B cell (primary cell): ENCODE measurements at regions not wholly inside any gene's neighbourhood (a gene's known extent, or its start where the extent isn't known, plus 50 kb on each side); places are given as distances from the start of the nearest gene placed in this dataset.

Experiments used
- ATAC-seq: fragments of 200-7000 bp; cut with Tn5 transposase; one replicate; pipeline ENCODE4 v1.10.0; 2021; ENCODE audit warnings: low read depth, mild to moderate bottlenecking, moderate number of reproducible peaks, moderate library complexity
- CTCF ChIA-PET: fragments of 350-600 bp; sonication (Branson Sonifier 250); formaldehyde crosslinking; loops from one replicate; lab custom pipeline; 2021; ENCODE audit warnings: antibody characterized with exemption, inconsistent platforms; lab: Charles Lee
- POLR2A ChIA-PET: fragments of 350-600 bp; sonication (Branson Sonifier 250); formaldehyde crosslinking; loops from one replicate; lab custom pipeline; 2021; ENCODE audit warnings: antibody characterized with exemption; lab: Charles Lee
- DNase-seq: peaks from one replicate; pipeline ENCODE4 v3.0.0; 2013
- H2AFZ ChIP-seq: 2 replicates; pipeline ENCODE4 v1.6.1; 2012; ENCODE audit warnings: mild to moderate bottlenecking, low read depth, low read length; ENCODE audit not compliant: insufficient read depth, poor library complexity, severe bottlenecking
- H3K27ac ChIP-seq, 2 donors: 1 replicate in 1 of 2; 2 replicates in 1 of 2; pipeline ENCODE4 v1.5.1; 2012 to 2013; ENCODE audit warnings: low read length in 2 of 2, mild to moderate bottlenecking in 2 of 2, moderate library complexity in 1 of 2
- H3K27me3 ChIP-seq, 4 experiments: fragments of 200-600 bp in 1 of 4; sonication (generic) in 1 of 4; replicated peaks in 1 of 4; 1 replicate in 2 of 4; 2 replicates in 2 of 4; pipeline versions ENCODE4 v1.6.1 to v1.7.0; 2013 to 2016; ENCODE audit warnings: low read length in 3 of 4, mild to moderate bottlenecking in 2 of 4, mixed read lengths in 1 of 4, moderate library complexity in 1 of 4; ENCODE audit not compliant: insufficient read depth in 4 of 4, control insufficient read depth in 3 of 4; ENCODE audit errors: control extremely low read depth in 1 of 4
- H3K36me3 ChIP-seq, 2 experiments: replicated peaks in 1 of 2; 1 replicate in 1 of 2; 2 replicates in 1 of 2; pipeline versions ENCODE4 v1.6.1 to v1.7.1; 2013; ENCODE audit warnings: low read length in 1 of 2; ENCODE audit not compliant: insufficient read depth in 2 of 2, control insufficient read depth in 1 of 2; ENCODE audit errors: control extremely low read depth in 1 of 2, extremely low read depth in 1 of 2
- H3K4me1 ChIP-seq, 2 donors: fragments of 200-600 bp in 1 of 2; sonication (generic) in 1 of 2; 1 replicate in 1 of 2; 2 replicates in 1 of 2; pipeline versions ENCODE4 v1.5.1 to v1.6.1; 2013 to 2017; ENCODE audit warnings: low read length in 2 of 2; ENCODE audit not compliant: control insufficient read depth in 2 of 2, insufficient read depth in 2 of 2
- H3K4me2 ChIP-seq: replicated peaks from 2 replicates; pipeline ENCODE3; 2012; ENCODE audit warnings: mild to moderate bottlenecking, low read depth, low read length; ENCODE audit not compliant: poor library complexity, severe bottlenecking
- H3K4me3 ChIP-seq, 5 experiments: fragments of 200-600 bp in 1 of 5; sonication (generic) in 1 of 5; 1 replicate in 3 of 5; 2 replicates in 2 of 5; pipeline versions ENCODE4 v1.5.1 to v1.7.0; 2011 to 2016; ENCODE audit warnings: low read length in 4 of 5, mild to moderate bottlenecking in 4 of 5, low read depth in 2 of 5, control low read depth in 1 of 5, moderate library complexity in 1 of 5; ENCODE audit not compliant: insufficient read depth in 1 of 5; ENCODE audit errors: control extremely low read depth in 1 of 5, extremely low read depth in 1 of 5
- H3K79me2 ChIP-seq: fragments of 200-600 bp; sonication (generic); one replicate; pipeline ENCODE4 v1.6.0; 2016; ENCODE audit warnings: low read length; ENCODE audit not compliant: control insufficient read depth, insufficient read depth
- H3K9ac ChIP-seq: fragments of 200-600 bp; sonication (generic); 2 replicates; pipeline ENCODE4 v1.6.1; 2017; ENCODE audit warnings: mild to moderate bottlenecking, low read length, moderate library complexity
- H3K9me3 ChIP-seq, 3 donors: one replicate each; pipeline versions ENCODE4 v1.6.1 to v1.7.1; 2013; ENCODE audit warnings: low read length in 2 of 3; ENCODE audit not compliant: control insufficient read depth in 2 of 3, insufficient read depth in 1 of 3; ENCODE audit errors: control extremely low read depth in 1 of 3
- H4K20me1 ChIP-seq: 2 replicates; pipeline ENCODE4 v1.6.0; 2012; ENCODE audit warnings: mild to moderate bottlenecking, low read length; ENCODE audit not compliant: insufficient read depth, control insufficient read depth, poor library complexity, severe bottlenecking
- H3K27ac Mint-ChIP-seq: one replicate; pipeline ENCODE4 v1.8.0; 2021; ENCODE audit warnings: mixed read lengths
- H3K27me3 Mint-ChIP-seq: one replicate; pipeline ENCODE4 v1.8.0; 2021; ENCODE audit warnings: mixed read lengths
- H3K4me1 Mint-ChIP-seq: one replicate; pipeline ENCODE4 v1.8.0; 2021; ENCODE audit warnings: mixed read lengths
- H3K4me3 Mint-ChIP-seq: one replicate; pipeline ENCODE4 v1.8.0; 2021; ENCODE audit warnings: mixed read lengths
- H3K9me3 Mint-ChIP-seq: one replicate; pipeline ENCODE4 v1.8.0; 2022; ENCODE audit warnings: mixed read lengths; ENCODE audit not compliant: insufficient read depth
- CTCF ChIP-seq: fragments of 200-600 bp; IDR thresholded peaks from one replicate; pipeline ENCODE4 v1.8.0; 2022; ENCODE audit warnings: antibody characterized with exemption, mild to moderate bottlenecking
- EZH2 ChIP-seq: IDR thresholded peaks from 2 replicates; pipeline ENCODE4 v1.6.1; 2012; ENCODE audit warnings: borderline replicate concordance, low read depth, mild to moderate bottlenecking, moderate library complexity, low read length; ENCODE audit not compliant: insufficient read depth, poor library complexity, severe bottlenecking
- WGBS: methylation state at CpG from one replicate; pipeline ENCODE4 v1.1.5; 2013; ENCODE audit warnings: missing lambda C conversion rate; ENCODE audit not compliant: insufficient coverage; 5-methylcytosine and 5-hydroxymethylcytosine counted together
- intact Hi-C: fragments of 100-400 bp; cut with micrococcal nuclease; formaldehyde crosslinking; loops from one replicate; pipeline ENCODE4 v1.10.0; 2022

GRCh38 chr11:81039916-81040524 is 1599.2 kb upstream of the TENM4 start:
- ATAC-seq (no peak), DNase-seq (no peak)
- Histone ChIP-seq H3K27me3 (no peaks in the 10 kb centered on the region), H4K20me1 (no peaks in the 10 kb centered on the region), H3K36me3 (no peaks in the 10 kb centered on the region), H3K9ac (no peak overlapping the region), H3K79me2 (no peaks in the 10 kb centered on the region), H2AFZ (no peak overlapping the region), H3K4me1 (no peaks in the 10 kb centered on the region), H3K27ac (no peak overlapping the region), H3K4me2 (no peak overlapping the region), H3K4me3 (no peak overlapping the region), H3K9me3 (peaks cover 0 to 3% (median 0%) of the 10 kb centered on the region in 3 donors)
- H3K27ac Mint-ChIP-seq: no peak overlapping the region
- H3K4me1 Mint-ChIP-seq: no peaks in the 10 kb centered on the region
- no peaks in the 10 kb centered on the region for H3K27me3 Mint-ChIP-seq
- 90% methylated on average over 1 of the region's 2 CpGs for WGBS
- TF ChIP-seq CTCF: no peak
- TF ChIP-seq EZH2: no peak
- H3K4me3 Mint-ChIP-seq: no peak overlapping the region
- H3K9me3 Mint-ChIP-seq: peaks cover 10% of the 10 kb centered on the region
- POLR2A ChIA-PET: no interaction called here
- intact Hi-C loops: no loop called here
- CTCF ChIA-PET: no interaction called here

GRCh38 chr11:81036168-81036870 is 1595.5 kb upstream of the TENM4 start:
- no peak overlapping the region for H3K27ac Mint-ChIP-seq
- DNase-seq (no peak), ATAC-seq (no peak)
- H2AFZ ChIP-seq: no peak overlapping the region
- H3K4me1 Mint-ChIP-seq: no peaks in the 10 kb centered on the region
- H3K4me2 ChIP-seq: no peak overlapping the region
- peaks cover 12% of the 10 kb centered on the region for H3K9me3 Mint-ChIP-seq
- no peaks in the 10 kb centered on the region for H3K27me3 Mint-ChIP-seq
- no peaks in the 10 kb centered on the region for H3K79me2 ChIP-seq
- no peaks in the 10 kb centered on the region for H3K4me1 ChIP-seq
- no peaks in the 10 kb centered on the region for H3K36me3 ChIP-seq
- ChIA-PET POLR2A (no interaction called here), CTCF (no interaction called here)
- H4K20me1 ChIP-seq: no peaks in the 10 kb centered on the region
- H3K27me3 ChIP-seq: no peaks in the 10 kb centered on the region
- intact Hi-C loops: no loop called here
- no peaks in the 10 kb centered on the region for H3K9me3 ChIP-seq
- H3K4me3 Mint-ChIP-seq: no peak overlapping the region
- WGBS: 100% methylated on average over 2 of the region's 3 CpGs
- no peak overlapping the region for H3K27ac ChIP-seq
- TF ChIP-seq CTCF: no peak
- TF ChIP-seq EZH2: no peak
- no peak overlapping the region for H3K9ac ChIP-seq
- no peak overlapping the region for H3K4me3 ChIP-seq
